GM23248 (cell line): ENCODE measurements at regions not wholly inside any gene's neighbourhood (a gene's known extent, or its start where the extent isn't known, plus 50 kb on each side); places are given as distances from the start of the nearest gene placed in this dataset.

Source experiments
- DNase-seq: peaks from one replicate; pipeline ENCODE4 v3.0.0-alpha.2; 2015
- H2AFZ ChIP-seq: fragments of 200-600 bp; sonication (generic); 2 replicates; pipeline ENCODE4 v1.6.1; 2016; ENCODE audit warnings: antibody characterized with exemption
- H3F3A ChIP-seq: fragments of 200-600 bp; sonication (generic); 2 replicates; pipeline ENCODE4 v1.6.1; 2016; ENCODE audit warnings: mild to moderate bottlenecking, antibody characterized with exemption, mixed run types; ENCODE audit not compliant: insufficient read depth
- H3K27ac ChIP-seq: fragments of 200-600 bp; sonication (generic); 2 replicates; pipeline ENCODE4 v1.5.1; 2016; ENCODE audit warnings: mild to moderate bottlenecking
- H3K27me3 ChIP-seq: fragments of 200-600 bp; sonication (generic); replicated peaks from 2 replicates; pipeline ENCODE4 v1.6.1; 2016; ENCODE audit warnings: mild to moderate bottlenecking; ENCODE audit not compliant: insufficient read depth
- H3K36me3 ChIP-seq: fragments of 200-600 bp; sonication (generic); 2 replicates; pipeline ENCODE4 v1.6.1; 2016; ENCODE audit warnings: low read depth, mild to moderate bottlenecking
- H3K4me1 ChIP-seq: fragments of 200-600 bp; sonication (generic); 2 replicates; pipeline ENCODE4 v1.6.1; 2016; ENCODE audit warnings: mild to moderate bottlenecking; ENCODE audit not compliant: insufficient read depth
- H3K4me2 ChIP-seq: fragments of 200-600 bp; sonication (generic); one replicate; pipeline ENCODE4 v1.6.1; 2016; ENCODE audit warnings: mild to moderate bottlenecking; ENCODE audit not compliant: unreplicated experiment
- H3K4me3 ChIP-seq: fragments of 200-600 bp; sonication (generic); 2 replicates; pipeline ENCODE4 v1.5.1; 2016; ENCODE audit warnings: mild to moderate bottlenecking
- H3K79me2 ChIP-seq: fragments of 200-600 bp; sonication (generic); 2 replicates; pipeline ENCODE4 v1.6.1; 2016; ENCODE audit warnings: mild to moderate bottlenecking; ENCODE audit not compliant: insufficient read depth
- H3K9ac ChIP-seq: fragments of 200-600 bp; sonication (generic); 2 replicates; pipeline ENCODE4 v1.6.1; 2016; ENCODE audit warnings: mild to moderate bottlenecking
- H3K9me2 ChIP-seq: fragments of 200-600 bp; sonication (generic); 2 replicates; pipeline ENCODE4 v1.6.1; 2016; ENCODE audit warnings: mixed run types, mild to moderate bottlenecking, moderate library complexity; ENCODE audit not compliant: insufficient read depth
- H3K9me3 ChIP-seq: fragments of 200-600 bp; sonication (generic); one replicate; pipeline ENCODE4 v1.6.1; 2017; ENCODE audit warnings: low read depth
- H4K20me1 ChIP-seq: fragments of 200-600 bp; sonication (generic); 2 replicates; pipeline ENCODE4 v1.6.0; 2016; ENCODE audit not compliant: insufficient read depth
- EZH2 ChIP-seq: fragments of 200-600 bp; sonication (generic); IDR thresholded peaks from 2 replicates; pipeline ENCODE4 v1.6.1; 2018; ENCODE audit warnings: antibody characterized with exemption, mild to moderate bottlenecking; ENCODE audit not compliant: insufficient read depth, poor library complexity, severe bottlenecking
- EZH2phosphoT487 ChIP-seq: fragments of 200-600 bp; sonication (generic); IDR thresholded peaks from 2 replicates; pipeline ENCODE4 v1.6.1; 2018; ENCODE audit warnings: antibody characterized with exemption, moderate library complexity, mild to moderate bottlenecking, low read depth; ENCODE audit not compliant: insufficient read depth
- WGBS, 2 experiments: methylation state at CpG; one replicate each; pipeline ENCODE4 v1.1.6; 2015 to 2017; ENCODE audit warnings: low lambda C conversion rate in 2 of 2, low coverage in 1 of 2; ENCODE audit errors: missing lambda C conversion rate in 2 of 2; 5-methylcytosine and 5-hydroxymethylcytosine counted together
- in situ Hi-C: fragments of 300-500 bp; cut with MboI; formaldehyde crosslinking; loops from 2 replicates; pipeline ENCODE4 v1.15.0; 2020

GRCh38 chr10:65675236-65675635, 1250.6 kb upstream of the LRRTM3 start:
- no peak overlapping the region for H3K27ac ChIP-seq
- H3F3A ChIP-seq, result no peaks in the 10 kb centered on the region
- H2AFZ ChIP-seq, result no peak overlapping the region
- no peaks in the 10 kb centered on the region for H3K4me1 ChIP-seq
- no peak overlapping the region for H3K4me2 ChIP-seq
- no peaks in the 10 kb centered on the region for H3K79me2 ChIP-seq
- H3K36me3 ChIP-seq, result no peaks in the 10 kb centered on the region
- in situ Hi-C loops, result no loop called here
- H3K9me2 ChIP-seq, result no peaks in the 10 kb centered on the region
- H3K27me3 ChIP-seq, result no peaks in the 10 kb centered on the region
- WGBS, 2 experiments, result 44 to 50% methylated on average over 7 of the region's 7 CpGs
- no peak overlapping the region for H3K4me3 ChIP-seq
- H3K9ac ChIP-seq, result no peak overlapping the region
- no peaks in the 10 kb centered on the region for H4K20me1 ChIP-seq
- no peaks in the 10 kb centered on the region for H3K9me3 ChIP-seq
- no peak for DNase-seq
- no peak for TF ChIP-seq EZH2
- no peak for TF ChIP-seq EZH2phosphoT487

- WGBS, 2 experiments, result 15 to 18% methylated on average over 2 of the region's 2 CpGs
- H3K27me3 ChIP-seq, result no peaks in the 10 kb centered on the region
- no peaks in the 10 kb centered on the region for H3K9me3 ChIP-seq
- no peak overlapping the region for H3K27ac ChIP-seq
- H3K9me2 ChIP-seq, result no peaks in the 10 kb centered on the region
- H3K4me3 ChIP-seq, result no peak overlapping the region
- H3K79me2 ChIP-seq, result no peaks in the 10 kb centered on the region
- no peak for DNase-seq
- TF ChIP-seq EZH2phosphoT487 (no peak), EZH2 (no peak)
- no peaks in the 10 kb centered on the region for H3K4me1 ChIP-seq
- no peak overlapping the region for H3K4me2 ChIP-seq
- H3K36me3 ChIP-seq, result no peaks in the 10 kb centered on the region
- H2AFZ ChIP-seq, result no peak overlapping the region
- no peaks in the 10 kb centered on the region for H3F3A ChIP-seq
- no peak overlapping the region for H3K9ac ChIP-seq
- in situ Hi-C loops, result no loop called here
- H4K20me1 ChIP-seq, result no peaks in the 10 kb centered on the region
Measured at GRCh38 chr10:65684896-65685295, 1240.9 kb upstream of the LRRTM3 start.

GRCh38 chr10:65701168-65701776, 1224.6 kb upstream of the LRRTM3 start:
- TF ChIP-seq EZH2phosphoT487, result no peak
- no peak for TF ChIP-seq EZH2
- no peak overlapping the region for H3K4me3 ChIP-seq
- H3F3A ChIP-seq, result no peaks in the 10 kb centered on the region
- no peak for DNase-seq
- H3K9me3 ChIP-seq, result peaks cover 5% of the 10 kb centered on the region
- no peaks in the 10 kb centered on the region for H3K27me3 ChIP-seq
- H3K79me2 ChIP-seq, result no peaks in the 10 kb centered on the region
- H3K9me2 ChIP-seq, result no peaks in the 10 kb centered on the region
- no peaks in the 10 kb centered on the region for H3K36me3 ChIP-seq
- H3K27ac ChIP-seq, result no peak overlapping the region
- H3K4me1 ChIP-seq, result no peaks in the 10 kb centered on the region
- H4K20me1 ChIP-seq, result no peaks in the 10 kb centered on the region
- no peak overlapping the region for H3K4me2 ChIP-seq
- H2AFZ ChIP-seq, result no peak overlapping the region
- 10 to 12% methylated on average over 1 of the region's 1 CpG for WGBS, 2 experiments
- no peak overlapping the region for H3K9ac ChIP-seq
- in situ Hi-C loops, result no loop called here

GRCh38 chr10:65708057-65708456, 1217.8 kb upstream of the LRRTM3 start:
- Histone ChIP-seq H3K9ac (no peak overlapping the region), H3K27ac (no peak overlapping the region), H3K4me1 (no peaks in the 10 kb centered on the region), H3K4me2 (no peak overlapping the region), H3K36me3 (no peaks in the 10 kb centered on the region), H3K9me3 (peaks cover 5% of the 10 kb centered on the region), H3F3A (no peaks in the 10 kb centered on the region), H3K79me2 (no peaks in the 10 kb centered on the region), H2AFZ (no peak overlapping the region), H3K4me3 (no peak overlapping the region), H4K20me1 (no peaks in the 10 kb centered on the region), H3K27me3 (no peaks in the 10 kb centered on the region), H3K9me2 (no peaks in the 10 kb centered on the region)
- in situ Hi-C loops, result no loop called here
- TF ChIP-seq EZH2 (no peak), EZH2phosphoT487 (no peak)
- no peak for DNase-seq
- WGBS, 2 experiments, result 0 to 5% methylated on average over 1 of the region's 1 CpG

GRCh38 chr10:65710306-65710705, 1215.5 kb upstream of the LRRTM3 start:
- H3K9ac ChIP-seq, result no peak overlapping the region
- no peaks in the 10 kb centered on the region for H3K9me2 ChIP-seq
- TF ChIP-seq EZH2phosphoT487 (no peak), EZH2 (no peak)
- no peaks in the 10 kb centered on the region for H3K36me3 ChIP-seq
- H3K79me2 ChIP-seq, result no peaks in the 10 kb centered on the region
- WGBS, 2 experiments, result 5 to 8% methylated on average over 3 of the region's 3 CpGs
- no peaks in the 10 kb centered on the region for H4K20me1 ChIP-seq
- H3K9me3 ChIP-seq, result no peaks in the 10 kb centered on the region
- H3K4me3 ChIP-seq, result no peak overlapping the region
- H3K27me3 ChIP-seq, result no peaks in the 10 kb centered on the region
- no peak for DNase-seq
- no peak overlapping the region for H2AFZ ChIP-seq
- H3K4me2 ChIP-seq, result no peak overlapping the region
- no peaks in the 10 kb centered on the region for H3F3A ChIP-seq
- in situ Hi-C loops, result no loop called here
- no peaks in the 10 kb centered on the region for H3K4me1 ChIP-seq
- no peak overlapping the region for H3K27ac ChIP-seq
